GM12874 (cell line): ENCODE measurements at regions not wholly inside any gene's neighbourhood (a gene's known extent, or its start where the extent isn't known, plus 50 kb on each side); places are given as distances from the start of the nearest gene placed in this dataset.

ENCODE experiments used
- CTCF ChIP-seq: IDR thresholded peaks from 2 replicates; pipeline ENCODE4 v1.5.1; 2011; ENCODE audit warnings: low read depth, mild to moderate bottlenecking, control low read depth, low read length, moderate library complexity; ENCODE audit not compliant: insufficient read depth

GRCh38 chr13:73991884-73992283 is 142.3 kb downstream of the KLF12 start:
- TF ChIP-seq CTCF, result no peak

- TF ChIP-seq CTCF, result no peak
Observed at GRCh38 chr13:73991384-73991783, 142.8 kb downstream of the KLF12 start.

- TF ChIP-seq CTCF, result no peak
Observed at GRCh38 chr13:73989244-73989843, 144.9 kb downstream of the KLF12 start.

- TF ChIP-seq CTCF, result no peak
Observed at GRCh38 chr13:73988461-73988860, 145.7 kb downstream of the KLF12 start.

- TF ChIP-seq CTCF, result no peak
Observed at GRCh38 chr13:73987618-73988017, 146.6 kb downstream of the KLF12 start.

GRCh38 chr13:73985783-73986182 is 148.4 kb downstream of the KLF12 start:
- no peak for TF ChIP-seq CTCF

- TF ChIP-seq CTCF, result no peak
Observed at GRCh38 chr13:73984949-73985691, 149.1 kb downstream of the KLF12 start.
